Neural cell (in vitro differentiated cells): ENCODE measurements at regions not wholly inside any gene's neighbourhood (a gene's known extent, or its start where the extent isn't known, plus 50 kb on each side); places are given as distances from the start of the nearest gene placed in this dataset.

Experiments
- H2AFZ ChIP-seq: fragments of 200-600, 300-800 bp; sonication (generic), shearing (Covaris generic); 2 replicates; pipeline ENCODE4 v1.6.0; 2014; ENCODE audit warnings: low read depth, mild to moderate bottlenecking, antibody characterized with exemption, low read length, moderate library complexity
- H3F3A ChIP-seq: fragments of 200-600 bp; shearing (Covaris generic); 2 replicates; pipeline ENCODE4 v1.6.1; 2016; ENCODE audit warnings: mild to moderate bottlenecking, moderate library complexity, mixed read lengths, antibody characterized with exemption, low read length; ENCODE audit not compliant: insufficient read depth, poor library complexity, severe bottlenecking
- H3K27ac ChIP-seq: fragments of 200-600, 300-800 bp; sonication (generic), shearing (Covaris generic); 2 replicates; pipeline ENCODE4 v1.5.1; 2014; ENCODE audit warnings: mild to moderate bottlenecking, low read length, moderate library complexity
- H3K27me3 ChIP-seq: fragments of 300-800, 200-600 bp; sonication (generic), shearing (Covaris generic); 2 replicates; pipeline ENCODE4 v1.6.0; 2014; ENCODE audit warnings: mild to moderate bottlenecking, low read depth, low read length, moderate library complexity; ENCODE audit not compliant: insufficient read depth
- H3K36me3 ChIP-seq: fragments of 300-800, 200-600 bp; sonication (generic), shearing (Covaris generic); 2 replicates; pipeline ENCODE4 v1.5.1; 2014; ENCODE audit warnings: mild to moderate bottlenecking, antibody characterized with exemption, low read length, moderate library complexity; ENCODE audit not compliant: insufficient read depth
- H3K4me2 ChIP-seq: fragments of 300-800, 200-600 bp; sonication (generic), shearing (Covaris generic); 2 replicates; pipeline ENCODE4 v1.6.0; 2014; ENCODE audit warnings: mild to moderate bottlenecking, low read length
- H3K4me3 ChIP-seq: fragments of 300-800, 200-600 bp; sonication (generic), shearing (Covaris generic); 2 replicates; pipeline ENCODE4 v1.5.1; 2014; ENCODE audit warnings: mild to moderate bottlenecking, low read length, moderate library complexity
- H3K79me2 ChIP-seq: fragments of 200-600 bp; shearing (Covaris generic); replicated peaks from 2 replicates; pipeline ENCODE4 v1.6.0; 2014; ENCODE audit warnings: mild to moderate bottlenecking, low read length, moderate library complexity; ENCODE audit not compliant: insufficient read depth
- H3K9ac ChIP-seq: fragments of 300-800, 200-600 bp; sonication (generic), shearing (Covaris generic); 2 replicates; pipeline ENCODE4 v1.6.1; 2016; ENCODE audit warnings: mild to moderate bottlenecking, low read length, mixed read lengths
- H3K9me2 ChIP-seq: fragments of 200-600 bp; shearing (Covaris generic); 2 replicates; pipeline ENCODE4 v1.6.1; 2016; ENCODE audit warnings: mild to moderate bottlenecking, low read length, mixed read lengths; ENCODE audit not compliant: insufficient read depth
- H3K9me3 ChIP-seq: fragments of 200-600, 300-800 bp; sonication (generic), shearing (Covaris generic); 2 replicates; pipeline ENCODE4 v1.6.1; 2016; ENCODE audit warnings: mild to moderate bottlenecking, mixed run types, low read length, moderate library complexity, mixed read lengths
- H4K20me1 ChIP-seq: fragments of 200-600 bp; shearing (Covaris generic); 2 replicates; pipeline ENCODE4 v1.6.1; 2016; ENCODE audit warnings: mild to moderate bottlenecking, mixed run types; ENCODE audit not compliant: insufficient read depth
- EP300 ChIP-seq: fragments of 450-650 bp; conservative IDR thresholded peaks from 2 replicates; pipeline ENCODE4 v1.6.1; 2014; ENCODE audit warnings: antibody characterized with exemption, mild to moderate bottlenecking, moderate library complexity; ENCODE audit not compliant: poor library complexity, severe bottlenecking
- EZH2 ChIP-seq: fragments of 200-600, 300-800 bp; shearing (Covaris generic), sonication (generic); IDR thresholded peaks from 2 replicates; pipeline ENCODE4 v1.6.1; 2014; ENCODE audit warnings: antibody characterized with exemption, low read length, borderline replicate concordance, mild to moderate bottlenecking; ENCODE audit not compliant: insufficient read depth, poor library complexity, severe bottlenecking
- MXI1 ChIP-seq: fragments of 450-650 bp; conservative IDR thresholded peaks from 2 replicates; pipeline ENCODE4 v1.6.1; 2014; ENCODE audit warnings: antibody characterized with exemption, mild to moderate bottlenecking; ENCODE audit not compliant: poor library complexity, severe bottlenecking
- POLR2AphosphoS5 ChIP-seq: IDR thresholded peaks from 2 replicates; pipeline ENCODE4 v1.6.1; 2012
- RAD21 ChIP-seq: fragments of 450-650 bp; conservative IDR thresholded peaks from 2 replicates; pipeline ENCODE4 v1.6.1; 2014; ENCODE audit warnings: antibody characterized with exemption, mild to moderate bottlenecking, moderate library complexity
- SMC3 ChIP-seq: fragments of 450-650 bp; conservative IDR thresholded peaks from 2 replicates; pipeline ENCODE4 v1.6.1; 2014; ENCODE audit warnings: antibody characterized with exemption, mild to moderate bottlenecking, moderate library complexity; ENCODE audit not compliant: poor library complexity
- TAF1 ChIP-seq: IDR thresholded peaks from 2 replicates; pipeline ENCODE4 v1.6.1; 2012; ENCODE audit warnings: low read depth
- TF ChIP-seq, protein P1 (sequence below): fragments of 450-650 bp; IDR thresholded peaks from 2 replicates; pipeline ENCODE4 v1.5.1; 2014; ENCODE audit warnings: antibody characterized with exemption, mild to moderate bottlenecking, moderate library complexity; ENCODE audit not compliant: poor library complexity, severe bottlenecking
- TF ChIP-seq, protein P2 (sequence below): IDR thresholded peaks from 2 replicates; pipeline ENCODE4 v1.6.1; 2012; ENCODE audit warnings: borderline replicate concordance

DNA sequence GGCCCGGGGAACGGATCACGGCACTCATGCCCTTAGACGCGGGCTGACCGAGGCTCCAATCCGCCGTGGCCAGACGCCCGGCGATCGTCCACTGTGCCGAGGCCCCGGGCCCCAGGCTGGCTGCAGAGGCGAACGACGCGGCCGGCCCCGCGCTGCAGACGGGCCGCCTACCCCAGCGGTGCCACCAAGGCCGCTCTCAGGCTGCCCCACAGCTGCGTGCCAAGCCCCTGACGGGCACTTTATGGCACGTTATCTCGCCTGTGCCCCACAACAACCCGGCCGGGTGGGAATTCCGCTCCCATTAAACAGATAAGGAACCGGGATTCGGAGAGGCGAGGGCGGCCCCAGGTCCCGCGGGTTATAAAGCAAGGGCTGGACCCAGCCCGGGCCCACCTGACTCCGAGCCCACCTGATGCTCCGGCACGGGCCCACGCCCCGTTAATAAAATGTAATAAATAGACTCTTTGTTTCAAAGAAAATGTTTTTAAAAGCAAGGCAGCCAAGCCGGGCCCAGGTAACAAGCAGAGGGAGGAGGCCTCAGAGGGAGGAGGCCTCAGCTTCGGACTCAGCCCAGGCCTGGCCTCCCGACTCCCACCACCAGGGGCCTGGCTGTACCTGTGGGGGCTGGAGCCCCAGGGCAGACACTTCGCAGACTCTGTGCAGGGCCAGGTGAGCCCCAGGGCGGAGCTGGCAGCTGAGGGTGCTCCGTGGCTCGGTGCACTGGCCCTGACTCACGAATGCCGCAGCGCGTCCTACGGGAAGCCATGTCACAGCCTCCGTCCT, 79.7 kb downstream of the FOXL3 start:
- Histone ChIP-seq H3K36me3 (no peaks in the 10 kb centered on the region), H2AFZ (no peak overlapping the region), H3K27me3 (no peaks in the 10 kb centered on the region), H3F3A (no peaks in the 10 kb centered on the region), H3K9me2 (no peaks in the 10 kb centered on the region), H4K20me1 (no peaks in the 10 kb centered on the region), H3K4me3 (no peak overlapping the region), H3K9me3 (no peaks in the 10 kb centered on the region), H3K27ac (no peak overlapping the region), H3K9ac (no peak overlapping the region), H3K79me2 (no peaks in the 10 kb centered on the region), H3K4me2 (no peak overlapping the region)
- TF ChIP-seq MXI1 (no peak), TAF1 (no peak), SMC3 (no peak), EZH2 (no peak), POLR2AphosphoS5 (no peak), RAD21 (no peak), EP300 (no peak)
- TF ChIP-seq, protein P1, sequence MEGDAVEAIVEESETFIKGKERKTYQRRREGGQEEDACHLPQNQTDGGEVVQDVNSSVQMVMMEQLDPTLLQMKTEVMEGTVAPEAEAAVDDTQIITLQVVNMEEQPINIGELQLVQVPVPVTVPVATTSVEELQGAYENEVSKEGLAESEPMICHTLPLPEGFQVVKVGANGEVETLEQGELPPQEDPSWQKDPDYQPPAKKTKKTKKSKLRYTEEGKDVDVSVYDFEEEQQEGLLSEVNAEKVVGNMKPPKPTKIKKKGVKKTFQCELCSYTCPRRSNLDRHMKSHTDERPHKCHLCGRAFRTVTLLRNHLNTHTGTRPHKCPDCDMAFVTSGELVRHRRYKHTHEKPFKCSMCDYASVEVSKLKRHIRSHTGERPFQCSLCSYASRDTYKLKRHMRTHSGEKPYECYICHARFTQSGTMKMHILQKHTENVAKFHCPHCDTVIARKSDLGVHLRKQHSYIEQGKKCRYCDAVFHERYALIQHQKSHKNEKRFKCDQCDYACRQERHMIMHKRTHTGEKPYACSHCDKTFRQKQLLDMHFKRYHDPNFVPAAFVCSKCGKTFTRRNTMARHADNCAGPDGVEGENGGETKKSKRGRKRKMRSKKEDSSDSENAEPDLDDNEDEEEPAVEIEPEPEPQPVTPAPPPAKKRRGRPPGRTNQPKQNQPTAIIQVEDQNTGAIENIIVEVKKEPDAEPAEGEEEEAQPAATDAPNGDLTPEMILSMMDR, result no peak
- TF ChIP-seq, protein P2, sequence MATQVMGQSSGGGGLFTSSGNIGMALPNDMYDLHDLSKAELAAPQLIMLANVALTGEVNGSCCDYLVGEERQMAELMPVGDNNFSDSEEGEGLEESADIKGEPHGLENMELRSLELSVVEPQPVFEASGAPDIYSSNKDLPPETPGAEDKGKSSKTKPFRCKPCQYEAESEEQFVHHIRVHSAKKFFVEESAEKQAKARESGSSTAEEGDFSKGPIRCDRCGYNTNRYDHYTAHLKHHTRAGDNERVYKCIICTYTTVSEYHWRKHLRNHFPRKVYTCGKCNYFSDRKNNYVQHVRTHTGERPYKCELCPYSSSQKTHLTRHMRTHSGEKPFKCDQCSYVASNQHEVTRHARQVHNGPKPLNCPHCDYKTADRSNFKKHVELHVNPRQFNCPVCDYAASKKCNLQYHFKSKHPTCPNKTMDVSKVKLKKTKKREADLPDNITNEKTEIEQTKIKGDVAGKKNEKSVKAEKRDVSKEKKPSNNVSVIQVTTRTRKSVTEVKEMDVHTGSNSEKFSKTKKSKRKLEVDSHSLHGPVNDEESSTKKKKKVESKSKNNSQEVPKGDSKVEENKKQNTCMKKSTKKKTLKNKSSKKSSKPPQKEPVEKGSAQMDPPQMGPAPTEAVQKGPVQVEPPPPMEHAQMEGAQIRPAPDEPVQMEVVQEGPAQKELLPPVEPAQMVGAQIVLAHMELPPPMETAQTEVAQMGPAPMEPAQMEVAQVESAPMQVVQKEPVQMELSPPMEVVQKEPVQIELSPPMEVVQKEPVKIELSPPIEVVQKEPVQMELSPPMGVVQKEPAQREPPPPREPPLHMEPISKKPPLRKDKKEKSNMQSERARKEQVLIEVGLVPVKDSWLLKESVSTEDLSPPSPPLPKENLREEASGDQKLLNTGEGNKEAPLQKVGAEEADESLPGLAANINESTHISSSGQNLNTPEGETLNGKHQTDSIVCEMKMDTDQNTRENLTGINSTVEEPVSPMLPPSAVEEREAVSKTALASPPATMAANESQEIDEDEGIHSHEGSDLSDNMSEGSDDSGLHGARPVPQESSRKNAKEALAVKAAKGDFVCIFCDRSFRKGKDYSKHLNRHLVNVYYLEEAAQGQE, result no peak

DNA sequence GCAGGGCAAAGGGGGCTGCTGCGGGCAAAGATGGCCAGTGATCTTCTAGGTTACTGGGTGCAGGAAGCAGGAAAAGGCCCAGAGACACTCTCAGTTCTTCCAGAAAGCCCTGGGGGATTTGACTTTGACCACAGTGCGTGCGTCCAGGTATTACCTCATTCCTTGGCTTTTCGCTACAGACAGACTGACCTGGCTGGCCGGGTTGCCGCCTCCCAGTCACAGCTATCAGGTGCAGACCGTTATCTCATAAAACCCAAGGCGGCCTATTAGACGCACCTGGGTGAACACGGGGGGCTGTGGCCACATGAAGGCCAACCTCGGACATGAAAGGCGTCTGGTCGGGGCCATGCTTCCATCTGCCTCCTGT, 80.3 kb downstream of the FOXL3 start:
- Histone ChIP-seq H3K9me2 (no peaks in the 10 kb centered on the region), H4K20me1 (no peaks in the 10 kb centered on the region)

More for the DNA sequence above, 80.3 kb downstream of the FOXL3 start:
- TF ChIP-seq TAF1 (no peak), SMC3 (no peak), POLR2AphosphoS5 (no peak), MXI1 (no peak), EZH2 (no peak), EP300 (no peak), RAD21 (no peak)
- TF ChIP-seq, protein P2, result no peak
- TF ChIP-seq, protein P1, result no peak
- Histone ChIP-seq H3K79me2 (no peaks in the 10 kb centered on the region), H3K9me3 (no peaks in the 10 kb centered on the region), H3F3A (no peaks in the 10 kb centered on the region), H3K27ac (no peak overlapping the region), H3K9ac (no peak overlapping the region), H2AFZ (no peak overlapping the region), H3K4me3 (no peak overlapping the region), H3K36me3 (no peaks in the 10 kb centered on the region), H3K4me2 (no peak overlapping the region), H3K27me3 (no peaks in the 10 kb centered on the region)
